ENCODE measurements at regions not wholly inside any gene's neighbourhood (a gene's known extent, or its start where the extent isn't known, plus 50 kb on each side); places are given as distances from the start of the nearest gene placed in this dataset.
A peak's percentile ranks its signal among the peaks of the same experiment; 100 is the strongest.
"Not testable (repeated sequence)": the region's sequence is repeated elsewhere in the genome, so short reads cannot be mapped to it uniquely, and the experiment has no call there.

- DNase-seq (ENCODE audit: low spot score) = peak; percentile 14
Measured at GRCh38 chr5:33068786-33069185, 357.7 kb downstream of the NPR3 start.

DNA sequence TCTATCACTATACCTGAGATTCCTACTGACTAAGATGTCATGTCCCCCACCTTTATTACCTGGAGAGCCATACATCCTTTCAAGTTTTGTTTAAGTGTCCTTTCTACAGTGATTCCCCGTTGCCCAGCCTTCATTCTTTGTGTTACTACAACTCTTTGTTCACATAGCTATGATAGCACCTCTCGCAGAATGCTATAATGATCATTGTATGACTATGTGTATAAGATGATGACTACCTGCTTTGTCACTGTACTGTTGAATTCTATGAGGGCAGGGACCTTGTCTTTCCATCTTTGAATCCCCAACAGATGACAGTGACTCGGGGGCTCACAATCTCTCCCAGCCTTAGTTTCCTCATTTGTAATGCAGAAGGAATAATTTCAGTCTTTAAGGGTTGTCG lies 361.2 kb downstream of the NPR3 start:
- no peak for DNase-seq (ENCODE audit: low spot score)

- no peak for DNase-seq (ENCODE audit: low spot score)
Measured at GRCh38 chr5:33072726-33073125, 361.6 kb downstream of the NPR3 start.

- no peak for DNase-seq (ENCODE audit: low spot score)
Measured at GRCh38 chr5:33073881-33074327, 362.8 kb downstream of the NPR3 start.

- peak; percentile 35 for DNase-seq (ENCODE audit: low spot score)
Measured at GRCh38 chr5:33074548-33074947, 363.4 kb downstream of the NPR3 start.

GRCh38 chr5:33075731-33076130 lies 364.6 kb downstream of the NPR3 start:
- DNase-seq (ENCODE audit: low spot score) = peak; percentile 19

- DNase-seq (ENCODE audit: low spot score) = no peak
Measured at GRCh38 chr5:33079548-33079947, 361.2 kb upstream of the TARS1 start.

DNA sequence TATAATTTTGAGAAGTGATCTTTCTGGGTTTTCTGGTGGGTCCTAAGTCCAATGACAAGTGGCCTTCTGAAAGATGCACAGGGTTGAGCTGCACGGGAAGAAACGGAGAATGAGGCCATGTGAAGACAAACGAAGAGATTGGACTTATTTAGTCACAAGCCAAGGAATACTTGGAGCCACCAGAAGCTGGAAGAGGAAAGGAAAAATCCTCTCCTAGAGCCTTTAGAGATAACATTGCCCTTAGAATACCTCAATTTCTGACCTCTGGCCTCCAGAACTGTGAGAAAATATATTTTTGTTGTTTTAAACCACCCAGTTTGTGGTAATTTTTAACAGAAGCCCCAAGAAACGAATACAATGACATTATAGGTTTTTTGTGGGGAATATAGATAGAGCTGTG lies 360.5 kb upstream of the TARS1 start:
- DNase-seq (ENCODE audit: low spot score) = no peak

DNA sequence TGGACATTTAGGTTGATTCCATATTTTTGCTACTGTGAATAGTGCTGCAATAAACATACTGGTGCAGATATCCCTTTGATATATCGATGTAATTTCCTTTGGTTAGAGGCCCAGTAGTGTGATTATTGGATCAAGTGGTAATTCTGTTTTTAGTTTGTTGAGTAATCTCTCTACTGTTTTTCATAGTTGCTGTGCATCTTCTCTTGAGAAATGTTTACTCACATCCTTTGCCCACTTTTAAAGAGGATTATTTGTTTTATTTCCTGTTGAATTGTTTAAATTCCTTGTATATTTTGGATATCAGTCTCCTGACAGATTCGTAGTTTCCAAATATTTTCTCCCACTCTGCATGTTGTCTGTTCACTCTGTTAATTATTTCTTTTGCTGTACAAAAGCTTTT lies 352.6 kb upstream of the TARS1 start:
- no peak for DNase-seq (ENCODE audit: low spot score)

DNA sequence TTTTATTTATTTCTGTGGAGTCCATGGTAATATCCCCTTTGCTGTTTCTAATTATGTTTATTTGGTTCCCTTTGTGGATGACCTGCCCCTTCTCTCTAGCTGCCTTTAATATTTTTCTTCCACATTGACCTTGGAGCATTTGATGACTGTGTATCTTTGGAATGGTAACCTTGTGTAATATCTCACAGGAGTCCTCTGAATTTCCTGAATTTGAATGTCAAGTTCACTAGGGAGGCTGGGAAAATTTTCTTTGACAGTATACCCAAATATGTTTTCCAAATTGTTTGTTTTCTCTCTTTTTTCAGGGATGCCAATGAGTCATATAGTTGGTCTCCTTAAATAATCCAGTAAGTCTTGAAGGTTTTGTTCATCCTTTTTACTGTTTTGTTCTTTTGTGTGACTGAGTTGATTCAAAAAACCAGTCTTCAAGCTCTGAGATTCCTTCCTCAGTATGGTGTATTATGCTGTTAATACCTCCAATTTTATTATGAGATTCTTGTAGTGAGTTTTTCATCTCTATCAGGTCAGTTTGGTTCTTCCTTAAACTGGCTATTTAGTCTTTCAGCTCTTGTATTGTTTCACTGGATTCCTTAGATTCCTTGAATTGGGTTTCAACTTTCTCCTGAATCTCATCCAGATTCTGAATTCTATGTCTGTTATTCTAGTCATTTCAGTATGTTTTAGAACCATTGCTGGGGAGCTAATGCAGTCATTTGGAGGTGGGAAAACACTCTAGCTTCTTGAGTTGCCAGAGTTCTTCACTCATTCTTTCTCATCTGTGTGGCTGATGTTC lies 349.0 kb upstream of the TARS1 start:
- peak; percentile 18 for DNase-seq (ENCODE audit: low spot score)

DNA sequence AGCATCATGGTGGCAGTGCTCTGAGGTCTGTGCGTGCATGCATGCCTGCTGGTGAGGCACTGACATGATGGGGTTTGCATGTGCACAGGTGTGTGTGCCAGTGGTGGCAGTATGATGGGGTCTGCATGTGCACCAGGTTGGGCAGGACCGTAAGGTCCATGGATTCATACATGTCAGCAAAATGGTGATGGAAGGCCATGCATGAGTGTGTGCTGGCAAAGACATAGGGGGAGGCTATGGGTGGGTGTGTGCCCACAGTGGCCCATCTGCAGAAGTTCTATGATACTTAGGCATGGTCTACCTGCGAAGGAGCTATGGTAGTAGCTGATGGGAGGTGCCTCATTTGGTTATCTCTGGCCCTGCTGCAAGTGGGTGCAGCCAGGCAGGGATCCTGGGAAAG lies 348.0 kb upstream of the TARS1 start:
- DNase-seq (ENCODE audit: low spot score) = no peak

DNA sequence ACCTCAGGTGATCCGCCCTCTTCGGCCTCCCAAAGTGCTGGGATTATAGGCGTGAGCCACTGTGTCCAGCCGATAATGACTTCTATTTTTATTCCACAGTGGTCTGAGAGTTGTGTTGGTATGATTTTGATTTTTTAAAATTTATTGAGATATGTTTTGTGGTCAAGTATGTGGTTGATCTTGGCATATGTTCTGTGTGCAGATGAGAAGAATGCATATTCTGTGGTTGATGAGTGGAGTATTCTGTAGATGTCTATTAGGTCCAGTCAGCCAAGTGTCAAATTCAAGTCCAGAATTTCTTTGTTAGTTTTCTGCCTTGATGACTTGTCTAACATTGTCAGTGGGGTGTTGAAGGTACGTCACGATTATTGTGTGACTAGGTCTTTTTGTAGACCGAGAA lies 338.2 kb upstream of the TARS1 start:
- DNase-seq (ENCODE audit: low spot score) = no peak

GRCh38 chr5:33105521-33105941 lies 335.2 kb upstream of the TARS1 start:
- peak; percentile 19 for DNase-seq (ENCODE audit: low spot score)

DNA sequence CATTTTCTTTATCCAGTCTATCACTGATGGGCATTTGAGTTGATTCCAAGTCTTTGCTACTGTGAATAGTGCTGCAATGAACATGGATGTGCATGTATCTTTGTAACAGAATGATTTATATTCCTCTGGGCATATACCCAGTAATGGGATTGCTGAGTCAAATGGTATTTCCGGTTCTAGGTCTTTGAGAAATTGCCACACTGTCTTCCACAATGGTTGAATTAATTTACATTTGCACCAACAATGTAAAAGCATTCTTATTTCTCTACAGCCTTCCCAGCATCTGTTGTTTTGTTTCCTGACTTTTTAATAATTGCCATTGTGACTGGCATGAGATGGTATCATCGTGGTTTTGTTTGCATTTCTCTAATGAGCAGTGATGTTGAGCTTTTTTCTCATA lies 330.3 kb upstream of the TARS1 start:
- DNase-seq (ENCODE audit: low spot score) = peak; percentile 83

DNA sequence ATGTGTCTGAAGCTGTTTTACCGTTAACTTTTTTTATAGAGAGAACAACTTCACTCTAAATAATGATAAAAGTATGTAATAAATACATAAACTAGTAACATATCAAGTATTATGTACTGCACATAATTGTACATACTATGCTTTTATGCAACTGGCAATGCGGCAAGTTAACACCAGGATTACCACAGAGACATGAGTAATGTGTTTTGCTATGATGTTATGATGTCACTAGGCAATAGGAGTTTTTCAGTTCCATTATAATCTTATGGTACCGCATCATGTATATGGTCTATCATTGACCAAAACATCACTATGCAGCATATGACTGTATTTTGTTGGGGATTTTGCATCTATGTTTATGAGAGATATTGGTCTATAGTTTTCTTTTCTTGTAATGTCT lies 326.4 kb upstream of the TARS1 start:
- no peak for DNase-seq (ENCODE audit: low spot score)

DNA sequence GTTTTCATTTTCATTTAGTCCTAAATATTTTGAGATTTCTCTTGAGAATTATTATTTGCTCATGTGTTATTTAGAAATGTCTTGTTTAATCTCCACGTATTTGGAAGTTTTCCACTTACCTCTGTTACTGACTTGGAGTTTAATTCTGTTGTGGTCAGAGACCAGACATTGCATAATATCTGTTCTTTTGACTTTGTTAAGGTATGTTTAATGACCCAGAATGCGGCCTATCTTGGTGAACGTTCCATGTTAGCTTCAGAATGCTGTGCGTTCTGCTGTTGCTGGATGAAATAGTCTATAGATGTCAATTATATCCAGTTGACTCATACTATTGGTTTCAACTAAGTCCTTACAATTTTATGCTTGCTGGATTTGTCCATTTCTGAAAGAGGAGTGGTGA lies 325.3 kb upstream of the TARS1 start:
- no peak for DNase-seq (ENCODE audit: low spot score)

GRCh38 chr5:33118761-33119415 lies 321.9 kb upstream of the TARS1 start:
- DNase-seq (ENCODE audit: low spot score) = no peak

DNA sequence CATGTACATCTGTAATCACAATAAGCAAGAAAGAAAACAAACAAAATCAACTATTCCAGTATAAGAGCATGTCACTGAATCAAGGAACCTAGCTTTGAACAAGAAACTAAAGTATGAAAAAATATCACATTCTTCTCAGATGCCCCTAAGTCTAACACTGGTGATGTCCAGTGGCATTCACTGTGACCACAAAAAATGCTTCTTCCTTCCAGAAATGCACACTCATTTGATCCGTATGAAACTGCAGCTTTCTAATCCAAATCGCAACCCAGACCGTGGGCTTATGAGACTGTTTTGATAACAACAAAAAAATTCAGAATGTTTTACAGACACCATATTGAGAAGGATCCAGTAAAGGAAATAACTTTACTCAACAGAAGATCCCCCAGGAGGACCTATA lies 320.1 kb upstream of the TARS1 start:
- peak; percentile 18 for DNase-seq (ENCODE audit: low spot score)

DNA sequence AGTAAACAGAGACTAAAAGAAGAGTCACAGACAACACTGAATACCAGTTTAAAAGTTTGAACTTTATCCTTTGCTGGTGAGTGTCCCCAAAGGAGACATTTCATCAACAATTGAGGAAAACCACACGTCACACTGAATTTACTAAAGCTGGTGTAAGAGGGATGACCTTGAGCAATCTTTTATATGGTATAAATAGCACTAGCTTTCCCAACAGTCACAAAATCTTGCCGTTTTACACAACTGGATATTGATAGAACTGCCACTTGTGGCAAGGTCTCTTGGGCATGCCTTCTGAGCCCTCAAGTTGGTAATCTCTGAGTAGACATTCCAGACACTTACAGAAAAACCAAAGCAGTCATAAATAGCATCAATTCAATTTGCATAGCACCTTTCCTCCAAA lies 311.5 kb upstream of the TARS1 start:
- no peak for DNase-seq (ENCODE audit: low spot score)

DNA sequence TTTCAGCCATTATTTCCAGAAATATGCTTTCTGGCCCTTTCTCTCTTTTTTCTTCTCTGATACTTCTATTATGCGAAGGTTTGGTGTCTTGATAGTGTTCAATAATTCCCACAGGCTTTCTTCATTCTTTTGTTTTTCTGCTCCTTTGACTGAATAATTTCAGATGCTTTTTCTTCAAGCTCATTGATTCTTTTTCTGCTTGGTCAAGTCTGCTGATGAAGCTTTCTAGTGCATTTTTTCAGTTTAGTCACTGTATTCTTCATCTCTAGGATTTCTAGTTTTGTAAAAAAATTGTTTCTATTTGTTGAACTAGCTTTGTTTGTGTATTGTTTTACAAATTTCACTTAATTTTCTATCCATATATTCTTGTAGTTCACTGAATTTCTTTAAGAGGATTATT lies 304.0 kb upstream of the TARS1 start:
- DNase-seq (ENCODE audit: low spot score) = no peak

GRCh38 chr5:33138145-33138544 lies 302.6 kb upstream of the TARS1 start:
- DNase-seq (ENCODE audit: low spot score) = not testable (repeated sequence)

DNA sequence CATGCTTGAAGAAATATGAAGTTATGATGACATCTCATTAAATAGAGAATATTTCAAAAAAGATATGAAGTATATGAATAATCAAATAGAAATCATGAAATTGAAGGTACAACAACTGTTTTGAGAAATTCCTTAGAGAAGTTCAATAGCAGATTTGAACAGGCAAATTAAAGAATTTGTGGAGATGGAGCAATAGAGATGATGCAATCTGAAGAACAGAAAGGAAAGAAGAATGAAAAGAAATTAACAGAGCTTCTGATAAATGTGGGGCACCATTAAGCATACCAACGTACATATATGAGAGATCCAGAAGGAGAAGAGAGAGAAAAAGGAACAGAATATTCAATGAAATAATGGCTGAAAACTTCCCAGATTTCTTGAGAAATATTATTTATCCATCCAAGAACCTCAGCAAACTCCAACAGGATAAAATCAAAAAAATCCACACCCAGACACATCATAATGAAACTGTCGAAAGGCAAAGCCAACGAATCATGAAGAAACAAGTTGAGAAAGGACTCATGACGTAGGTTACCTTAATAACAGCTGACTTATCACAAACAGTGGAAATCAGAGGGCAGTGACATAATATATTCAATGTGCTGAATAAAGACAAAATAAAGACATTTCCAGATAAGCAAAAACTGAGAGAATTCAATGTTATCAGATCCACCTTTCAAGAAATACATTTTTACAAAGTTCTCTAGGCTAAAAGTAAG lies 297.2 kb upstream of the TARS1 start:
- DNase-seq (ENCODE audit: low spot score) = no peak

GRCh38 chr5:33146881-33147280 lies 293.9 kb upstream of the TARS1 start:
- DNase-seq (ENCODE audit: low spot score) = no peak
